GM18868 (cell line): ENCODE measurements at regions not wholly inside any gene's neighbourhood (a gene's known extent, or its start where the extent isn't known, plus 50 kb on each side); places are given as distances from the start of the nearest gene placed in this dataset.
A peak's percentile ranks its signal among the peaks of the same experiment; 100 is the strongest.

Experiments used
- ATAC-seq: cut with Tn5 transposase; IDR thresholded peaks from one replicate; pipeline ENCODE4 v1.9.1; 2021; ENCODE audit warnings: mild to moderate bottlenecking, moderate library complexity; ENCODE audit not compliant: unreplicated experiment

DNA sequence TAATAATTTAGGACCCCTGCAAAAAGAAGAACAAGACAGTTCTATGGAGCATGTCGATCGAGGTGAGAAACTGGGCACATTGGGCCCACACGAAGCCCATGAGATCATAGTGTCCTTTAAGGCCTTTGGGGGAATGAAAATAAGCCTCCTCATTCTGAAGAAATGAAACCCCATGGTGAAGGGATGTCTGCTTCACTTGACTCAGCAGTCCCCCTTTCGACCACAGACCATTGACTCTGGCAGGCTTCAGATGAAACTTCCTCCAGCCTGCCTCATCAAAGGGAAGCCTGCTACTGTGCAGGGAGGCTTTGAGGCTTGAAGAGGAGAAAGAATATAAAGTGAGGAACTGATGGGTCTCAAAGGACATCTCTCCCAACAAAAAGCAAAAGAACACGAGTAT lies 144.2 kb upstream of the FBXL4 start:
- ATAC-seq = peak; percentile 88

DNA sequence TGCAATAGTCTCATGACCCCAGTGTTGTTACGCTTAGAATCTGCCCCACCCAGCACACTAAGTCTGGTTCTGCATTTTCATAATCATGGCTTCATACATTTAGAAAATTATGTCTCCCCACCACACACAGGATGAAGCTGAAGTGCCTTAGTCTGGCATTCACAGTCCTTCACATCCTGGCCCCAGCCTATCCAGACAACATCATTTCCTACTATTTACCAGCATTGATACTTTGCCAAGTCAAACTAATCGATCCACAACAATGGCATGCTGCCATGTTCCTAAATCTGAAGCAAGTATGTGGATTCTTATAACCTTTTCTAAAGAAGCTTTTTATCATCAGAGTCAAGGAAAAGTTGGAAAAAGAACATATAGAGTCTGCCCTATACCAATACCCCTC lies 132.4 kb upstream of the FBXL4 start:
- ATAC-seq = no peak

DNA sequence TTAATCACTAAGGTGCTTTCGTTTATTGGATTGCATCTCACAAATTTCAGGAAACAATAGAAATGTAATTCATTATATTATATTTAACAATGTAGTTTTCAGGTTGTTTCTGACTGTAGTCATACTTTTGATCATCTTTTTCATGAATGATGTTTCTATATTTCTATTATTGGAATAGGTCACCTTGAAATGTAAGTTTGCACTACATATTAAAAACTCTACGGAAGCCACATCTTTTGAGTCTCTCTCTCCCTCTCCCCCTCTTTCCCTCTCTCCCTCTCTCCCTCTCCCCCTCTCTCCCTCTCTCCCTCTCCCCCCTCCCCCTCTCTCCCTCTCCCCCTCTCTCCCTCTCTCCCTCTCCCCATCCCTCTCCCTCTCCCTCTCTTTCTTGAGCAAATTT lies 131.3 kb upstream of the FBXL4 start:
- ATAC-seq = no peak

DNA sequence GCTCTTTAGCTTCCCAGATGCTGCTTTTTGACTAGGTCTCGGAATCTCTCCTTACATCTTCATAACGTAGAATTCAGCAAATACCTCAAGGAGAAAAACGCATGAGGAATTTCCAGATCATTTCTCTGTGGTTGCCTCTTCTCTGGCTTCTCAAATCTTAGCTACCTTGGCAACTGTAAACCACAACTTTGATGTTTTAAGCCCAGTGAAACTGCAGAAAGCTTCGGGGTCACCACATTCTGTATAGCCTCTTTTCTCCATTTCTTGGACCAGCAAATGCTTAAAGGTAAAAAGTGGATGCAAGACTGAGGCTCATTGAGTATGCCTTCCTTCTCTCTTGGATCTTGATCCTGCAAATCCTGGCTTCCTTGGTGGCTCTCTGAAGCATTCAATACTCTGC lies 125.5 kb upstream of the FBXL4 start:
- no peak for ATAC-seq

DNA sequence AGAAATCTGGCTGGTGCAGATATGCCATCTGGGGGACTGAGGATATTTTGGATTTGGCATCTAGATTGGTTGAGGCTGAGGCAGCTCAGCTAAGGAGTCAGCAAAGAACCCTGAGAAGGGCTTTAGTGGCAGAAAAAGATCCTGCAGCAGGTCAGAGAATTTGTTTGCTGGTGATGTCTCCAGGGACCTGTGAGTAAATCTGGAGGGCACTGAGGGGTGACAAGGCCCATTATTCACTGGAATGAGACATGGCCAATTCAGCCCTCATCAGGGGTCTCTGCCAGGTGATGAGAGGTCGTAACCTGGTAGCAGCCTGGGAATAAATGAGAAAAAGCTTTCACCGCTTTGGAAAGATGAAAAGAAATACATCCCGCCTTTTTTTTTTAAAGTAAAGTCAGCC lies 118.3 kb upstream of the FBXL4 start:
- ATAC-seq = no peak

DNA sequence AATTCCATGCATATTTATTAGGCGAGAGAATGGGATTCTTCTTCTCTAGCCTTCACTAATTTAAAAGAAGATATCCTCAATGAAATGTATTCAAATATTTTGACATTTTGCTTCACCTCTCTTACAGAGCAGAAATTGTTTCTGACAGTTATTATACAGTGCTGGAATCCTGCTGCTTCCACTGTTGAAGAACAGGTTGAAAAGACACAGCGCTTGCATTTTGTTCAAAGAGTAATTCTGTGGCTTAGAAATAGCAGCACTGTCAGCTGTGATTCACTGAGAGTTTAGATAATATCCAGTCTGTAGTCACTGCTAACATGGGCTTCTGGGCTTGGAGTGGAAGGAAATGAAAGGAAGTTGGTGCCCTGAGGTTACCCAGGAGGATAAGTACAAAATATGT lies 117.1 kb upstream of the FBXL4 start:
- ATAC-seq = no peak

DNA sequence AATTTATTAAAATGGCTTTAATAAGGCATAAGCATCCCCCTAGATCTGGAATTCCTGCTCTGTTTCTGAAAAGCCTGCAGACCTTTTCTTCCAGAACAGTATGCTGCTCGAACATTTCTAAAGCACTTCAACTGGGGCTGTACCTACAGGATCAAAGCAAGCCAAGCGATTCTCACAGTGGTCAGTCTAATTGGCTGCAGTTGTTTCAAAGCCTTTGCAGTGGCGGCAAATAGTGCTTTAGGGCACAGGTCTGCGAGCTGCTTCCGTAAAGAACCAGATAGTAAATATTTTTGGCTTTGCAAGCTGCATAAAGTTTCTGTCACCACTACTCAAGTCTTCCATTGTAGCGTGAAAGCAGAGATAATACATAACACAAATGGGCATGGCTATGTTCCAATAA lies 88.9 kb upstream of the FBXL4 start:
- ATAC-seq = no peak

DNA sequence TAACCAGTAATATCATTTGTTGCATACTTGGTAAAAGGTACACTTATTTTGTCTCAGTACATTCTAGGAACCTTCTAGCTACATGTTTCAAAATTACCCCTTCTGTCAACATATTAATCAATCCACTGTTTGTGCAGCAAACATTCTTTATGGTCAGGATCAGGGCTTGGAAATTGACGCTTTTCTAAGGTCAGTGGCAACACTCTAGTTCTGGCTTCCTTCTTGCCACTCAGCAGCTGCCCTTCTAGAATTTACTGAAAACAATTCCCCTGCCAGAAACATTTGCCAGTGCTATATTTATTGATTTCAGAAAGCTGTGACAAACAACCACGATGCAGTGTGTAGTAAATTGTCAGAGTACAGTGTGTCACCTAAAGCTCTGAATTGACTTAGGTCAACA lies 84.7 kb upstream of the FBXL4 start:
- no peak for ATAC-seq

DNA sequence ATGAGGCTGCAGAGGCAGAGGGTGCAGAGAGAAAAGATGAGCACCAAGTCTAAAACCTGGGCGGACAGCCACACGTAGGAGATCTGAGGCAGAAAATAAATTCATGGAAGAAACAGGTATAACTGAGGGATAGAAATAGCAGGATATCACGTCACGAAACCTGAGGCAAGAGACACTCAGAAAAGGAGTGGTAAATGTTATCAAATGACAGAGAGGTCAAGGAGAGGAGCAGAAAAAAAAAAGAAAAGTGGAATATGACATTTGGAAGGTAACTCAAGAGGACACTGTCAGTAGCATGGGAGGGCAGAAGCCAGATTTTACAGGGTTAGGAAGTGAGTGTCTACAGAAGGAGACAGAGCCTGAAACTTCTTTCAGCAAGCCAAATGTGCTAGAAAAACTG lies 84.2 kb upstream of the FBXL4 start:
- no peak for ATAC-seq

DNA sequence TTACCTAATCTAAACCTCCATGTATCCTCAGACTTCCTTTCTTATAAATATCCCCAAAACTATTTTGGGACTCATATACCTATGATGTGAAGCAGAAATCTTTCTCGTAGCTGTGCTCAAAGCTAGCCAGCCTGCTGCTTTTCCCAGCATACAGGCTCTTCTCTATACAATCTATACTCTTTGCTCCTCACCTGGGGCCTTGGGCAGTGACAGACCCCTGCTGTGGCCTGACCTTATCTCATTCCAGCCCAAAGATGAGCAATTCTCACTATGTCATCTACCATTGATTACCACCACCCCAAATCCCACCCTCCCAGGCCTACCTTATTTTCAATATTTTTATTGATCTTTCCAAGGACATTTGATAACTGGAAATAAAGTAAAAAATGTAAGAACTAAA lies 83.2 kb upstream of the FBXL4 start:
- no peak for ATAC-seq

DNA sequence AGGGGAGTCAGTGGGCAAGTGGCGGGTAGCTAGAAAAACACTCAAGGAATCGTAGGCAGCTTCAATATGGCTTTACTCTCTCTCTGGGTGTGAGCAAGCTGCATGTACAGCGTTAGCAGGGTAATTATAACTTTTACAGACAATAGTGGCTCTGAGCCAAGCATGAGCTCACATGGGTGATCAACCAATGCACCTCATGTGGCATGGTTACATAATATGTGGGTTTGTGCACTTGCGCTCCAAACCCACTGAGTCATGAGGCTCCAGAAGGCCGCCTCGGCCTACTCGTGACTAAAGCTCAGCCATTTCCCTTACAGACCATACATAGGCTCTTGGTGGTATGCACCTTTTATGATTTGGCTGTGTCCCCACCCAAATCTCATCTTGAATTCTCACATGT lies 78.4 kb upstream of the FBXL4 start:
- no peak for ATAC-seq

DNA sequence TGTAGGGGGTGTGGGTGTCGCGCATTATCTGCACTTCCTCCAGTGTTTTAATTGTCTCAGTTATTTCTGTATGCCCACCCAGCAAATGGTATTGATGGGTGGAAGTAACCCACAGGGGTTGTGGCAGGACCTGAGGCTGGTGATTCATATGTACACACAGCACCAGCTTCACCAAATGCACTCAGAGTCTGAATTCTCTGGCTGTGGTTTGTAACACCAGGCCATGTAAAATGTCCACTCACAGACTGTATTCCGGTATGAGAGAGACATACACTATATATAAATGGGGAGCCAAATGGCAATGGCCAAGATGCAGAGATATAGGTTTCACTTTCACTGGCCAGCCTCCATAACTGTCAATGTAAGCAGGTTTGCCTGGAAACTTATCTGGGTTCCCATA lies 76.3 kb upstream of the FBXL4 start:
- no peak for ATAC-seq

DNA sequence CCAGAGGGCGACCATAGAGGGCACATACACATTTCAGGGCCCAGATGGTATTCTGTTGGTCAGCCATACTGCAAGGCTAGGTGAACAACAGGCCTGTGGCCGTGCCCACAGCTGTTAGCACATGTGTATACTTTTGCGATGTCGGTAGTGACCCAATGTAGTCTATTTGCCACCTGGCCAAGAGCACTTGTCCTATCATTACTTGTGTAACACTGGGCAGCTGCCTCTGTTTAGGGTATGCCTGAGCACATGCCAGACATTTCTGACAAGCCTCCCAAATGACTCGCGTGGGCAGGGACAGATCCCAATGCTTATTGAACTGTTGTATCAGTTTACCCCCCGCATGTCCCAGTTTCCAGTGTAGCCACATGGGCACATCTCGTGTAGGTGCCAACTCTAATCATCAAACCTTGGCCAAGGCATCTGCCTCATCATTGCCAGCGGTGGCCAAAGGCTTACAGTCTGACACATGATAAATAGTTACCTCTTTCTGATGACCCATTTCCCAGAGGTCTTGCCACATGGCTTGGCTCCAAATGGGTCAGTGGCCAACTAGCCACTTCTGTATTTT lies 74.4 kb upstream of the FBXL4 start:
- no peak for ATAC-seq

DNA sequence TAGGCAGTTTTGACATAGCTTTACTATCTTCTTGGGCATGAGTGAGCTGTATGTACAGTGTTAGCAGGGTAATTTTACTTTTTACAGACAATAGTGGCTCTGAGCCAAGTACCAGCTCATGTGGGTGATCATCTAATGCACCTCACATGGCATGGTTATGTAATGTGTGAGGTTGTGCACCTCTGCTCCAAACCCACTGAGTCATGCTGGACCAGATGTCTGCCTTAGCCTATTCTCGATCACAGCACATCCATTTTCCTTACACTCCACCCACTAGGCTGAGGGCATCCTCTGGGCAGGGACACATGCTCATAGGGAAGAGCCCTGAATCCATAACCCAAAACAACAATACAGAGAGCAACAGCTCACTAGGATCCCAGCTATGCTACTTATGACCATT lies 71.6 kb upstream of the FBXL4 start:
- no peak for ATAC-seq

DNA sequence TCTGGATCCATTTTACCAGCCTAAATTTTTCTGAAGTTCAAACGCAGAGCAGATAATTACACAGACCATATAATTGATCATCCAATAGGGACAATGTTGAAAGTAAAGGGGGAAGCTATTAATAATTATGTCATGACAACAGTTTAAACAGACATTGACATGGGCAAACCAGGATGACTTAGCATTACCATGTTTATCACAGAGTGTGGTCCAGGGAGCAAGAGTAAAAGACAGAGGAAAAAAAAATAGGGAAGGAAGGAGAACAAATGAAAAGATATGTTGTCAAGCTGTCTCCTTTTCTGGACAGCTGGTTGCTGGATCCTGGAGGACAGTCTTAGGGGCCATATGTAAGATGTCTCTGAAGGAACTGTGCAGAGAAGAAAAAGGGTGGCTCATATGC lies 69.4 kb upstream of the FBXL4 start:
- ATAC-seq = no peak

DNA sequence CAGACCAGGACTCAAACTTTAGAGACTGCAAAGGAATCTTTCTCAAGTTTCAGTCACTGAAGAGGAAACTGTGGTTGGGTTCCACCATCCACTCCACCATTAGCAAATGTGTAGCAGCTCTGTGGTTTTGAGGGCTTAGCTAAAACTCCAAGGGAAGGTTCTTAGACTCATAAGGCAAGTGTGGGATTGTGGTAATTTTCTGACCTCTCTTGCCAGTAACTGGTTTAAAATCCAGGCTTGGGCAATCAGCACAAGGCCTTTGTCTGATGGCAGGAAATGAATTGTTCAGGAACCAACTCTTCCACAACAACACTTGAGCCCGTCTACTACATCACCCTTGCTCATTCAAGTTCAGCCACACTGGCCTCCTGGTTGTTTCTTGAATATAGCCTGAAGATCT lies 68.6 kb upstream of the FBXL4 start:
- no peak for ATAC-seq

DNA sequence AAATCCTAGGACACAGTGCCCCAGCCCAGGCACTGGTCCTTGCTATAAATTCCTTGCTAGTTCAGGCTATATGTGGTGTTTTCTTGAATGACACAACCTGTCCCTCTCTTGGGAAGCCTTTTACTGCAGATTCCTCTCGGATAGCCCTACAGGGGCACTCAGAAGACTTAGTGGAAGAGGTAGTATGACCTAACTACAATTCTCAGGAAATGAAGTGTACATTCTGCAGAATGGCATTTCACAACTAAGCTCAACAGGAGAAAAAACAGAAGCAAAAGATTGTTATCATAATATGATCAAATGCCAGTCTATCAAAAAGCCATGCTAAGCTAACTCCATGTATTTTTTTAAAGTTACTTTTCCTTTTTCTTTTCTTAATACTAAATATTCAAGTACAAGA lies 66.3 kb upstream of the FBXL4 start:
- ATAC-seq = no peak

DNA sequence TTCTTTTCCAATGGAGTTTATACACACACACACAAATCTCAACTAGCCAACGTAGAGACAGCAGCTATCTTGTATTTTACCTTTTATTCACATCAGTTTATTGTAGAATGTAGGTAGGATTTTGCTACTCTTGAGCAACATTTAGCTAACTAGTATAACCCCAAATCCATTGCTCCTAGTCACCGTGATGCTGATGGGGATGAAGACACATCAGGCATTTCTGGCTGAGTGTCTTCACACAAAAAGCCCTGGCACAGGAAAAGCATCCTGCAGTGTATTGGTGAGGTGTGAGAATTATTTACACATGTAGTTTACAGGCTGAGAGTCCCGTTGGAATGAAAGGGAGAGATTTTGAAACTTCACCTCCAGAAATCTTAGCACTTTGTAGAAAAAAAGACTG lies 65.9 kb upstream of the FBXL4 start:
- ATAC-seq = no peak

DNA sequence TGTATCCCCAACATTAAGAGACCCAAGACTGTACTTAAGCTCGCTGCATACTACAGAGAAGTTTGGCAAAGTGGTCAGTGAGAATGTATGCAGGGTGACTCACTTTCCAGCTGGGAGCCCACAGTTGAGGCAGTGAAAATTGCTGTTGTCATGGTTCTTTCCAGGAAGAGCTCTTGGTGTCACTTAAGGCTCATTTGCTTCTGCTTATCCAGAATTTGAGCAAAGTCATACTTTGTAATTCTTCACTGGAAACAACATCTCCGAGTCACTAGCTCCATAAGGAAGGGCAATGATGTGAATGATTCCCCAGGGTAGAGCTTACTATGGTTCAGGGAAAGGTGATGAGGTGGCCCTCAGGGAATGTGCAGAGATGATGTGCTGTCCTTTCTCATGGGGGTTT lies 65.4 kb upstream of the FBXL4 start:
- ATAC-seq = no peak

DNA sequence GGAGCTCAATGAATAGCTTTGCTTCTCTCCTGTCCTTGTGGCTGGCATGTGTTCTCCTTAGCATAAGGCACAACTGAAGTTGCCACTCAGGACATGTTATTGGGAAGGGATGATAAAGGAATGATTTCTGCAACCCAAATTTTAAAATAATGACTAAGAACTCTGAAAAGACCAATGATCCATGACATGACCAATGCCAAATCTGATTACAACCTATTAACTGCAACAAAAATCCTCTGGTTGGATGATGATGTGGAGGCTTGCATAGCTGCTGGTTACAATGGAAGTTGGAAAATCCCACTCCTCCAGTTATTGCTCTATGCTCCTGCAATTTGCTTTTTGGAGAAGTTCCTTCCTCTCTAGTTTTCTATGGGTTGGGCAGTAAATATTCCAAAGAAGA lies 63.4 kb upstream of the FBXL4 start:
- ATAC-seq = no peak

DNA sequence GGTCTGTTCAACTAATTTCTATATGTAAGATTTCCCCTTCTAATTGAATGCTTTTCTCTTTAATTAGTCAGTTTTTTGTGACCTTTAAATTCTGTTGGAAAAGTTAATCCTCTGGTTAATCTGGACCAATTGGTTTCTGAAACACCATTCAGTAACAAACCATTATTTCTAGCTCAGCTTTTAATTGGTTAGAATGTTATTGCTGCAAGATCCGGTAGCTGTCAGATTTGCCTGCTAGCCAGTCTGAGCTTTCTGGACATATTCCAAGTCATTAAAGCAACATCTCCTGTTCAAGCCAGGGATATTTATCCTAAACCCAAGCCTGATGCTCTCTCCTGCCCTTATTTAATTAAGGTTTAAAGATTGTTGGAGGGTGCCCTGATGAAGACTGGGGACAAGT lies 55.1 kb upstream of the FBXL4 start:
- ATAC-seq = no peak

DNA sequence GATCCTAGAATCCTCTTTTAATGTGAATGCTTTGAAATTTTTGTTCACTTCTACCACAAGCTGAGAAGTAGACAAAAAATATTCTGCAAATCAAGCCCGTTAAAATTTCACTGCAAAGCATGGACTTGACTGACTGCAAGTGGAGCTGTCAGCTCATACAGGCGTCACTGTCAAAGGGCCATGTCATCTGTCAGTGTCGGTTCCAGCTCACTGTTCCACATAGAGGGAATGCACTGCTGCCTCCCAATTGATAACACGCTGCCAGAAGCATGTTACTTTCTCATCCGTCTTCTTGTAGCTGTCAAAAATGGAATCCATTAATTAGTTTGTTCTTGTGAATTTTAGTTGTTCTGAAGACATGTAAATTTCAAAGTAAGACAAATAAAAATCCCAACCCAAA lies 50.4 kb upstream of the FBXL4 start:
- ATAC-seq = no peak
